SU-DHL-6 (cell line): ENCODE measurements at regions not wholly inside any gene's neighbourhood (a gene's known extent, or its start where the extent isn't known, plus 50 kb on each side); places are given as distances from the start of the nearest gene placed in this dataset.
A peak's percentile ranks its signal among the peaks of the same experiment; 100 is the strongest.

Experiments
- H2AFZ ChIP-seq: fragments of 200-600 bp; sonication (generic); 2 replicates; pipeline ENCODE4 v1.6.1; 2014; ENCODE audit warnings: low read depth, mild to moderate bottlenecking, moderate library complexity, mixed read lengths, antibody characterized with exemption, low read length; ENCODE audit not compliant: severe bottlenecking
- H3F3A ChIP-seq: fragments of 200-600 bp; shearing (Covaris generic); 2 replicates; pipeline ENCODE4 v1.6.0; 2016; ENCODE audit warnings: antibody characterized with exemption, mild to moderate bottlenecking; ENCODE audit not compliant: insufficient read depth
- H3K27ac ChIP-seq: fragments of 200-600 bp; sonication (generic); 2 replicates; pipeline ENCODE4 v1.5.1; 2016; ENCODE audit warnings: low read depth, mild to moderate bottlenecking, low read length, moderate library complexity, mixed read lengths
- H3K27me3 ChIP-seq: fragments of 200-600 bp; sonication (generic), shearing (Covaris generic); 2 replicates; pipeline ENCODE4 v1.6.0; 2014; ENCODE audit warnings: mild to moderate bottlenecking, low read length
- H3K36me3 ChIP-seq: fragments of 200-600 bp; sonication (generic); 2 replicates; pipeline ENCODE4 v1.6.1; 2014; ENCODE audit warnings: mild to moderate bottlenecking, low read length, mixed read lengths
- H3K4me2 ChIP-seq: fragments of 300-600, 200-600 bp; shearing (Covaris generic), sonication (generic); 2 replicates; pipeline ENCODE4 v1.6.0; 2014; ENCODE audit warnings: low read length, low read depth, mild to moderate bottlenecking; ENCODE audit not compliant: poor library complexity, severe bottlenecking
- H3K4me3 ChIP-seq: fragments of 200-600 bp; sonication (generic); 2 replicates; pipeline ENCODE4 v1.5.1; 2014; ENCODE audit warnings: antibody characterized with exemption, low read length, mild to moderate bottlenecking, mixed read lengths; ENCODE audit not compliant: insufficient read depth, poor library complexity, severe bottlenecking
- H3K79me2 ChIP-seq: fragments of 200-600 bp; sonication (generic); 2 replicates; pipeline ENCODE4 v1.6.1; 2014; ENCODE audit warnings: mild to moderate bottlenecking, low read length, moderate library complexity; ENCODE audit not compliant: insufficient read depth
- H3K9ac ChIP-seq: fragments of 200-600 bp; sonication (generic); 2 replicates; pipeline ENCODE4 v1.7.0; 2014; ENCODE audit warnings: mild to moderate bottlenecking, low read length
- H3K9me2 ChIP-seq: fragments of 200-600 bp; sonication (generic); replicated peaks from 2 replicates; pipeline ENCODE4 v1.6.1; 2014; ENCODE audit warnings: low read length; ENCODE audit not compliant: insufficient read depth
- H3K9me3 ChIP-seq: fragments of 200-600 bp; sonication (generic); 2 replicates; pipeline ENCODE4 v1.6.1; 2014; ENCODE audit warnings: low read length, mixed read lengths; ENCODE audit not compliant: insufficient read depth
- H4K20me1 ChIP-seq: fragments of 200-600 bp; sonication (generic); 2 replicates; pipeline ENCODE4 v1.6.1; 2014; ENCODE audit warnings: low read depth, mild to moderate bottlenecking, antibody characterized with exemption, low read length, moderate library complexity, mixed read lengths
- EZH2phosphoT487 ChIP-seq: fragments of 200-600 bp; sonication (generic), shearing (Covaris generic); conservative IDR thresholded peaks from 2 replicates; pipeline ENCODE4 v1.6.1; 2018; ENCODE audit warnings: mild to moderate bottlenecking, antibody characterized with exemption, low read length, moderate library complexity, mixed read lengths
- TF ChIP-seq, protein P1 (sequence below): fragments of 200-600 bp; sonication (generic); IDR thresholded peaks from one replicate; pipeline ENCODE4 v1.5.1; 2017; ENCODE audit warnings: antibody characterized with exemption, mild to moderate bottlenecking, low read length, moderate library complexity; ENCODE audit not compliant: insufficient read depth, poor library complexity, severe bottlenecking

DNA sequence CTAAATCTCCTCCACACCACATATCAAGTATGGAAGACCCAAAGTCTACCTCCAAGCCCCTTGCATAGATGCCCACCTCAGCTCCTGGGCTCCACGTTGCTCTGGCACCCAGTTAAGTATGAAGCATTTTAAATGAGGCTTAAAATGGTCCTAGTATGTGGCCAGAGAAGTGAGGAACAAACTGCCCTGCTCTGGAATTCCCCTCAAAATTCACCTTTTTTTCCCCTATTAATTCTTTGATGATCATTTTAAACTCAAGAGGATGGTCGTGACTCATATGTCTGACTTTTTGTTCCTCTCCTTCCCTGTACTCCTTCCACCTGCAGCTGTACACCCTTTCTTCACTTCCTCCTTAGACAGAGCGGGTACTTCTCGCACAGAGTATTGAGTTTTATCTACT, 234.5 kb upstream of the MYOCD start:
- Histone ChIP-seq H3K9me3 (no peaks in the 10 kb centered on the region), H3K4me3 (no peak overlapping the region), H3K9me2 (no peaks in the 10 kb centered on the region), H4K20me1 (no peaks in the 10 kb centered on the region), H2AFZ (peak overlapping the region; percentile 72), H3F3A (peaks cover 8% of the 10 kb centered on the region; the same call in 1 of the 2 replicates), H3K27ac (peak overlapping the region; percentile 79), H3K9ac (peak overlapping the region; percentile 35), H3K36me3 (no peaks in the 10 kb centered on the region), H3K27me3 (no peaks in the 10 kb centered on the region), H3K4me2 (peak overlapping the region; percentile 49), H3K79me2 (no peaks in the 10 kb centered on the region)
- no peak for TF ChIP-seq EZH2phosphoT487
- TF ChIP-seq, protein P1, sequence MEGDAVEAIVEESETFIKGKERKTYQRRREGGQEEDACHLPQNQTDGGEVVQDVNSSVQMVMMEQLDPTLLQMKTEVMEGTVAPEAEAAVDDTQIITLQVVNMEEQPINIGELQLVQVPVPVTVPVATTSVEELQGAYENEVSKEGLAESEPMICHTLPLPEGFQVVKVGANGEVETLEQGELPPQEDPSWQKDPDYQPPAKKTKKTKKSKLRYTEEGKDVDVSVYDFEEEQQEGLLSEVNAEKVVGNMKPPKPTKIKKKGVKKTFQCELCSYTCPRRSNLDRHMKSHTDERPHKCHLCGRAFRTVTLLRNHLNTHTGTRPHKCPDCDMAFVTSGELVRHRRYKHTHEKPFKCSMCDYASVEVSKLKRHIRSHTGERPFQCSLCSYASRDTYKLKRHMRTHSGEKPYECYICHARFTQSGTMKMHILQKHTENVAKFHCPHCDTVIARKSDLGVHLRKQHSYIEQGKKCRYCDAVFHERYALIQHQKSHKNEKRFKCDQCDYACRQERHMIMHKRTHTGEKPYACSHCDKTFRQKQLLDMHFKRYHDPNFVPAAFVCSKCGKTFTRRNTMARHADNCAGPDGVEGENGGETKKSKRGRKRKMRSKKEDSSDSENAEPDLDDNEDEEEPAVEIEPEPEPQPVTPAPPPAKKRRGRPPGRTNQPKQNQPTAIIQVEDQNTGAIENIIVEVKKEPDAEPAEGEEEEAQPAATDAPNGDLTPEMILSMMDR: no peak

DNA sequence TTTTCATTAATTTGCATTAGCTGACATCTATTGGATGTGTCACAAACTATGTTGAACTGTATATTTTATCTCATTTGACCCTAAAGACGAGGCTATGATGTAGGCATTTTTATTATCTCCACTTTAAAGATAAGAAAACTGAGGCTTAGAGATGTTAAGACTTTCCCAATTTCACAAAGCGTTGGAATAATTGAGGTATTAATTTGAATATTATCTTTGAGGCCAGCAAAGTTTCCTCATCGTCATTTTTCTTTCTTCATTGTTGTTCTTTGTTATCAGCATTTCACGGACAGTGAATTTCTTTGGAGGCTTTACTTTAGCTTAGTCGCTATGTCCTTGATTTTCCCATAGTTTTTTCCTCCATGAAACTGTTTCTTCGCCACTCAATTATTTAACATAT, 227.5 kb upstream of the MYOCD start:
- no peak overlapping the region for H2AFZ ChIP-seq
- no peak overlapping the region for H3K27ac ChIP-seq
- H3F3A ChIP-seq: no peaks in the 10 kb centered on the region
- H3K9me3 ChIP-seq: no peaks in the 10 kb centered on the region
- no peaks in the 10 kb centered on the region for H3K27me3 ChIP-seq
- TF ChIP-seq EZH2phosphoT487: no peak
- TF ChIP-seq, protein P1: no peak
- H3K9me2 ChIP-seq: no peaks in the 10 kb centered on the region
- H3K4me3 ChIP-seq: no peak overlapping the region
- no peaks in the 10 kb centered on the region for H3K79me2 ChIP-seq
- no peaks in the 10 kb centered on the region for H3K36me3 ChIP-seq
- H4K20me1 ChIP-seq: no peaks in the 10 kb centered on the region
- no peak overlapping the region for H3K4me2 ChIP-seq
- H3K9ac ChIP-seq: no peak overlapping the region

GRCh38 chr17:12438813-12439586, 226.7 kb upstream of the MYOCD start:
- no peak for TF ChIP-seq EZH2phosphoT487
- TF ChIP-seq, protein P1: no peak
- Histone ChIP-seq H4K20me1 (no peaks in the 10 kb centered on the region), H3F3A (no peaks in the 10 kb centered on the region), H3K4me2 (no peak overlapping the region), H3K9me2 (no peaks in the 10 kb centered on the region), H3K27ac (no peak overlapping the region), H3K4me3 (no peak overlapping the region), H3K27me3 (no peaks in the 10 kb centered on the region), H3K36me3 (no peaks in the 10 kb centered on the region), H2AFZ (peak overlapping the region; percentile 35), H3K9me3 (no peaks in the 10 kb centered on the region), H3K9ac (no peak overlapping the region), H3K79me2 (no peaks in the 10 kb centered on the region)
